Right lobe of liver (tissue), 6 donors: ENCODE measurements at regions not wholly inside any gene's neighbourhood (a gene's known extent, or its start where the extent isn't known, plus 50 kb on each side); places are given as distances from the start of the nearest gene placed in this dataset.

Experiments
- ATAC-seq, 4 donors: fragments of 200-7000 bp; cut with Tn5 transposase; one replicate each; pipeline ENCODE4 v1.9.1; 2020; ENCODE audit warnings: mild to moderate bottlenecking in 4 of 4, moderate library complexity in 4 of 4
- DNase-seq, 3 donors: peaks; one replicate each; pipeline ENCODE4 v3.0.0-alpha.2; 2020
- H3K27ac ChIP-seq, 3 donors: fragments of 200-600 bp; one replicate each; pipeline ENCODE4 v1.8.0; 2022
- H3K27me3 ChIP-seq, 2 donors: fragments of 200-600 bp; one replicate each; pipeline ENCODE4 v1.8.0; 2022
- H3K36me3 ChIP-seq, 4 donors: fragments of 200-600 bp; sonication (generic) in 1 of 4; one replicate each; pipeline versions ENCODE4 v1.5.1 to v1.8.0; 2017 to 2022; ENCODE audit warnings: control low read depth in 1 of 4
- H3K4me1 ChIP-seq, 4 donors: fragments of 200-600 bp; sonication (generic) in 1 of 4; one replicate each; pipeline versions ENCODE4 v1.5.1 to v1.8.0; 2017 to 2022; ENCODE audit warnings: control low read depth in 1 of 4
- H3K4me3 ChIP-seq, 3 donors: fragments of 200-600 bp; one replicate each; pipeline ENCODE4 v1.8.0; 2022
- H3K9me3 ChIP-seq, 4 donors: fragments of 200-600 bp; sonication (generic) in 1 of 4; one replicate each; pipeline versions ENCODE4 v1.5.1 to v1.8.0; 2017 to 2022; ENCODE audit warnings: control low read depth in 1 of 4
- CTCF ChIP-seq, 4 donors: fragments of 200-600 bp in 3 of 4; fragments of 450-650 bp in 1 of 4; IDR thresholded peaks; one replicate each; pipeline versions ENCODE4 v1.5.1 to v1.8.0; 2016 to 2022; ENCODE audit warnings: antibody characterized with exemption in 4 of 4, mild to moderate bottlenecking in 2 of 4
- POLR2A ChIP-seq: fragments of 450-650 bp; IDR thresholded peaks from one replicate; pipeline ENCODE4 v1.6.1; 2017; ENCODE audit warnings: antibody characterized with exemption, mild to moderate bottlenecking
- WGBS: methylation state at CpG from one replicate; pipeline ENCODE4 v1.1.6; 2018; ENCODE audit warnings: low coverage, low lambda C conversion rate; ENCODE audit not compliant: insufficient coverage; ENCODE audit errors: missing lambda C conversion rate; 5-methylcytosine and 5-hydroxymethylcytosine counted together
- intact Hi-C, 2 donors: fragments of 100-400 bp; cut with DNase I; formaldehyde crosslinking; loops; one replicate each; pipeline versions ENCODE4 v1.11.2 to v1.14.1; 2022
- donor health status: DM: no; HTN: yes; CAD: no.
- donor health status: DM: no; HTN: no; CAD: no.
- donor health status: DM: no; HTN: no; CAD: no.
- donor health status: DM: no; HTN: yes; CAD: no.
- donor health status: DM: no; HTN: yes; CAD: no.

GRCh38 chrX:39967348-39967747 lies 130.4 kb downstream of the BCOR start:
- DNase-seq (no peak), ATAC-seq (no peak)
- intact Hi-C loops = no loop called here
- Histone ChIP-seq H3K4me1 (no peaks in the 10 kb centered on the region), H3K27me3 (no peaks in the 10 kb centered on the region), H3K36me3 (no peaks in the 10 kb centered on the region), H3K27ac (no peak overlapping the region), H3K9me3 (no peaks in the 10 kb centered on the region), H3K4me3 (no peak overlapping the region)
- TF ChIP-seq CTCF (IDR thresholded peaks at IDR 0.05) (no peak), POLR2A (no peak)
- 71% methylated on average over 4 of the region's 4 CpGs for WGBS

GRCh38 chrX:39969099-39969818 lies 128.5 kb downstream of the BCOR start:
- intact Hi-C loops = no loop called here
- WGBS = 47% methylated on average over 7 of the region's 16 CpGs
- Histone ChIP-seq H3K4me3 (no peak overlapping the region), H3K27ac (no peak overlapping the region), H3K27me3 (no peaks in the 10 kb centered on the region), H3K36me3 (no peaks in the 10 kb centered on the region), H3K4me1 (no peaks in the 10 kb centered on the region), H3K9me3 (no peaks in the 10 kb centered on the region)
- peak in 1 of 3 donors; percentile 31 for DNase-seq
- peak in 3 of 4 donors; percentile 30 to 62 (median 33) for ATAC-seq
- TF ChIP-seq CTCF (IDR thresholded peaks at IDR 0.05) = no peak
- TF ChIP-seq POLR2A = no peak

GRCh38 chrX:39969819-39970504 lies 127.8 kb downstream of the BCOR start:
- no peak for TF ChIP-seq CTCF (IDR thresholded peaks at IDR 0.05)
- no peak for TF ChIP-seq POLR2A
- Histone ChIP-seq H3K4me3 (no peak overlapping the region), H3K36me3 (no peaks in the 10 kb centered on the region), H3K27ac (no peak overlapping the region), H3K4me1 (no peaks in the 10 kb centered on the region), H3K27me3 (no peaks in the 10 kb centered on the region), H3K9me3 (no peaks in the 10 kb centered on the region)
- 73% methylated on average over 5 of the region's 19 CpGs for WGBS
- DNase-seq = no peak
- peak; percentile 23 to 64 (median 38) for ATAC-seq
- intact Hi-C loops = no loop called here

- WGBS = no CpG with 5 or more reads among the region's 2 CpGs
- Histone ChIP-seq H3K27ac (no peak overlapping the region), H3K9me3 (no peaks in the 10 kb centered on the region), H3K4me1 (no peaks in the 10 kb centered on the region), H3K27me3 (no peaks in the 10 kb centered on the region), H3K4me3 (no peak overlapping the region), H3K36me3 (no peaks in the 10 kb centered on the region)
- ATAC-seq = no peak
- intact Hi-C loops = no loop called here
- DNase-seq = no peak
- TF ChIP-seq CTCF (IDR thresholded peaks at IDR 0.05) (no peak), POLR2A (no peak)
Observed at GRCh38 chrX:39971760-39972159, 126.0 kb downstream of the BCOR start.
